Fibroblast of mammary gland (primary cell): ENCODE measurements at regions not wholly inside any gene's neighbourhood (a gene's known extent, or its start where the extent isn't known, plus 50 kb on each side); places are given as distances from the start of the nearest gene placed in this dataset.
"Not testable (repeated sequence)": the region's sequence is repeated elsewhere in the genome, so short reads cannot be mapped to it uniquely, and the experiment has no call there.

Source experiments
- DNase-seq: peaks from one replicate; pipeline ENCODE4 v3.0.0-alpha.2; 2010; ENCODE audit warnings: low read depth
- H3K4me3 ChIP-seq: 2 replicates; pipeline ENCODE4 v1.5.1; 2011; ENCODE audit warnings: low read depth, mild to moderate bottlenecking, low read length, moderate library complexity; ENCODE audit not compliant: control insufficient read depth
- TF ChIP-seq, protein P1 (sequence below): conservative IDR thresholded peaks from 2 replicates; pipeline ENCODE4 v1.5.1; 2011; ENCODE audit warnings: low read depth, low read length, inconsistent platforms; ENCODE audit not compliant: control insufficient read depth, insufficient read depth

GRCh38 chr4:128428397-128428796 lies 140.8 kb upstream of the PGRMC2 start:
- peak overlapping the region; percentile 9 for H3K4me3 ChIP-seq
- DNase-seq = no peak
- TF ChIP-seq, protein P1, sequence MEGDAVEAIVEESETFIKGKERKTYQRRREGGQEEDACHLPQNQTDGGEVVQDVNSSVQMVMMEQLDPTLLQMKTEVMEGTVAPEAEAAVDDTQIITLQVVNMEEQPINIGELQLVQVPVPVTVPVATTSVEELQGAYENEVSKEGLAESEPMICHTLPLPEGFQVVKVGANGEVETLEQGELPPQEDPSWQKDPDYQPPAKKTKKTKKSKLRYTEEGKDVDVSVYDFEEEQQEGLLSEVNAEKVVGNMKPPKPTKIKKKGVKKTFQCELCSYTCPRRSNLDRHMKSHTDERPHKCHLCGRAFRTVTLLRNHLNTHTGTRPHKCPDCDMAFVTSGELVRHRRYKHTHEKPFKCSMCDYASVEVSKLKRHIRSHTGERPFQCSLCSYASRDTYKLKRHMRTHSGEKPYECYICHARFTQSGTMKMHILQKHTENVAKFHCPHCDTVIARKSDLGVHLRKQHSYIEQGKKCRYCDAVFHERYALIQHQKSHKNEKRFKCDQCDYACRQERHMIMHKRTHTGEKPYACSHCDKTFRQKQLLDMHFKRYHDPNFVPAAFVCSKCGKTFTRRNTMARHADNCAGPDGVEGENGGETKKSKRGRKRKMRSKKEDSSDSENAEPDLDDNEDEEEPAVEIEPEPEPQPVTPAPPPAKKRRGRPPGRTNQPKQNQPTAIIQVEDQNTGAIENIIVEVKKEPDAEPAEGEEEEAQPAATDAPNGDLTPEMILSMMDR = no peak

DNA sequence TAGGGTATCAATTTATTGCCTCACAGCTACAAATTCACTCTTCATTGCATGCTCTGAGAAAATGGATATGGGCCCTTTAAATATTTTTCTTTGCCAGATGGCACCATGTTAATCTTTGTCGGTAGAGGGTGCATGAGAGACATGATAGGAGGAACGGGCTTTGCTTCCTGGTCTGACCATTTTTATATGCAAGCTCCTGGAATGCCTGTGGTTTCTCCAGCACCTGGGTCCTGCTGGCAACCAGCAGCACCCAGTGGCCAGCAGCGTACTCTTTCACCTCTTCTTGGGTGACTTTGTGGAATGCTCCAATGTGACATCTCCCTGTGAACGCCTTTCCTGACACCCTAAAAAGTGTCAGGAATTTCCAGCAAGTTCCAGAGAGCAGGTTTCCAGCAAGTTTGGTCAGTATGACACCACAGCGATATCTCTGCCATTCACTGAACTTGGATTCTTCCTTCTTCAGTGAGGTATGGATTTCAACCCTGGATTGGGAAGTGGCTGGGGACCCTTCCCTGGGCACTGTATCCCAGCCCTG lies 140.3 kb upstream of the PGRMC2 start:
- H3K4me3 ChIP-seq = peak overlapping the region; percentile 9
- peak; percentile 79 for DNase-seq
- TF ChIP-seq, protein P1 = peak; percentile 74

DNA sequence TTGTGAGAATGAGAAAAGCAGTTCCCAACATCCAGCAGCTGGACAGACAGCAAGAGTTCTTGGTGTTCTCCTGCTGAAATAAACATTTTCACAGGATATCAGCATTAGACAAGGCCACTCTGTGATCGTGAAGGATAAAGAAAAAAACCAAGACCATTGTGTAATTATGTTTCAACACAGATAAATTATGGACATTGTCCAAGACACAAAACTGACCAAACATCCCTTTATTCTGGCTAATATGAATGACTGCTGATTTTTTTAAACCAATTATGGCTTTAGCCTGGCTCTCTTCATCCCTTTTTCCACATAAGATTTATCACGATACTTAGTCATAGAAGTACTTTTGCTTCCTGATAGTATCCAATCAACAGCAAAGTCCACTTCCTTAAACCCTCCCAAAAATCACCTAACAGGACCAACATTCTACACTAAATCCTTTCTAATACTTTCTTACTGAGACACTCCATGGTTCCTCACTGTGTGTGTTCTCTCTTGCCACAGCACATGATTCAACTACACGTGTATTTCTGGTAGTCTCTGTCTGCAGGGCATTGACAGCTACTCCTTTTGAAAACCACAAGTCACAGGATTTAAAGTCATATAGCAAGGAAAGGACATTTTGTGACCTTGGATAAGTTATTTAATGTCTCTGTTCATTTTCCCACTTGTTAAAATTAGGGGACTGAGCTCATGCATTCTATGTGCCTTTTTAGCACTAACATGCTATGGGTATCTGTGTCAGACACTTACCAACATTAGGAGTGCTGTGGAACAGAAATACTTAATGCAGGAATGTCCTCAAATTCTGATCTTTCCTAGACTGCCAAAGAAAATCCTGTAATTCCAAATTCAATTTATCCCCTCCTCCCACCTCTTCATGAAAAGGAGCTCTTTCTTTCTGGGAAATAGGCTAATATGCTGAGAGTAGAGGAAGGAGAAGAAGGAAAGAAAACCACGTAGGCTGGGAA lies 137.2 kb upstream of the PGRMC2 start:
- H3K4me3 ChIP-seq = no peak overlapping the region
- peak; percentile 60 for DNase-seq
- TF ChIP-seq, protein P1 = no peak

DNA sequence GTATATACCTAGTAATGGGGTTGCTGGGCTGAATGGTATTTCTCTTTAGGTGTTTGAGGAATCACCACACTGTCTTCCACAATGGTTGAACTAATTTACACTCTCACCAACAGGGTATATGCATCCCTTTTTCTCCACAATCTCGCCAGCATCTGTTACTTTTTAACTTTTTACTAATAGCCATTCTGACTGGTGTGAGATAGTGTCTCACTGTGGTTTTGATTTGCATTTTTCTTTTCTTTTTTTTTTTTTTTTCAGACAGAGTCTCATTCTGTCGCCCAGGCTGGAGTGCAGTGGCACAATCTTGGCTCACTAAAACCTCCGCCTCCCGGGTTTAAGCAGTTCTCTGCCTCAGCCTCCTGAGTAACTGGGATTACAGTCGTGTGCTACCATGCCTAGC lies 134.7 kb upstream of the PGRMC2 start:
- not testable (repeated sequence) for DNase-seq, H3K4me3 ChIP-seq

DNA sequence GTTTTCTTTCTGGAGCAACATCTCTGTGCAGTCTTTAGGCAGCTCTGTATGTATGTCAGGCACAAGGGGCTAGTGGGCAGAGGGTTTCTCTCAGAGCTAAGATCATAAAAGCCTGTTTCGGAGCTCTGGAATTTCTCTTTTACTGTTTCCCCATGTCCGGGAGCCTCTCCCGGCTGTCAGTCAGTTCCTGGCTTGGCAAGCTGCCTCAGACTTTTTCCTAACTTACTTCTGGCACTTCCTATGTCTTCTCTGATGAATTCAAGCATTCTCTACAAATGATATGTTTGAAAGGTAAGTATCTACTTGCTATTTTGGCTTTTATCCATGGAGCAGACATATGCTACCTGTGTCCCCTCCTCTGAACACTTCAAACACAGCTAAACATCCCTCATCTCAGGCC lies 129.3 kb upstream of the PGRMC2 start:
- H3K4me3 ChIP-seq = no peak overlapping the region
- TF ChIP-seq, protein P1 = no peak
- peak; percentile 11 for DNase-seq

DNA sequence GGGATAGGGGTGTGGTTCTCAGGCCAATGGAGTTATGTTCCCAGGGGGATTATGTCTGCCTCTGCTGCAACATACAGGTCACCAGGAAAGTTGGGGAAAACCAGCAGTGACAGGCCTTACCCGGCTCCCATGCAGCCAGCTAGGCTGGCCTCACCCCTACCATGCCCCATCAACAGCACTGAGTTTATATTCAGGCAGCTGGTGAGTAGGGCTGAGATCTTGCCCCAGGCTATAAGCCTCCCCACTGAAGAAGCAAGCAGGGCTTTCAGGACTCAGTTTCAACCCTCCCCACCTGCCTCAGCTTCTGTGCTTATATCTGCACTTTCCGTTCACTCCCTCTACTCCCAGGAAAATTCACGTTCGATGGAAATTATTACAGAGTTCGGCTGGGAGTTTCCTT lies 122.4 kb upstream of the PGRMC2 start:
- TF ChIP-seq, protein P1 = no peak
- no peak for DNase-seq
- H3K4me3 ChIP-seq = no peak overlapping the region

- no peak for DNase-seq
- TF ChIP-seq, protein P1 = no peak
- no peak overlapping the region for H3K4me3 ChIP-seq
Measured at GRCh38 chr4:128403586-128403985, 116.0 kb upstream of the PGRMC2 start.
